ENCODE measurements at regions not wholly inside any gene's neighbourhood (a gene's known extent, or its start where the extent isn't known, plus 50 kb on each side); places are given as distances from the start of the nearest gene placed in this dataset.
"Not testable (repeated sequence)": the region's sequence is repeated elsewhere in the genome, so short reads cannot be mapped to it uniquely, and the experiment has no call there.

DNA sequence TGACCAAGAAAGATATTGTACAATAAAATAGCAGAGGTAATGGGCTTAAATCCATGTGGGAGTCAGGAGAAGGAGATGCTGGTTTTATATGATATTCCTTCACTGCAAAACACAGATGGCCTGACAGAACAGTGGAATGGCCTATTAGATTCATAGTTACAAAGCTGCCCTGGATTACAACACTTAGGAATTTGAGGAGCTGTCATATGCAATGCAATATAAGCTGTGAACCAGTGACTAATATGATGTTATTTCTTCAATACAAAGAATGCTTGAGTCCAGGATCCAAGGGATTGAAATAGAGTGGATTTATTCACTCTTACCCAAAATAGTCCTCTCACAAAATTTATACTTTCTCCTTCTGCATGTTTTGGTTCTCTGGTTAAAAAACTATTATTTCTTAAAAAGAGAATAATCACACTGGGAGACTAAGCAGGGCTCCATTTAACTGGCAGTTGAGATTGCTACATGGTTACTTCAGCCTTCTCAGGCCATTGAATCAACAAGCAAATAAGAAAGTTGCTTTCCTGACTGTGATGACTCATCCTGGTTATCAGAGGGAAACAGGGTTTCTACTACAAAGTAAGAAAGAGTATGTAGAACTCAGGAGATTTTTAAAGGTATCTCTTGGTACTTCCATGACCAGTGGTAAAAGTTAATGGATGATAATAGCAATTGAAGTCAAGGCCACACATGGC lies 79.8 kb upstream of the ZPLD1 start:
- Histone ChIP-seq H3K36me3 (ENCODE audit: control insufficient read depth, insufficient read depth, low read length, severe bottlenecking) (no peaks in the 10 kb centered on the region), H3K9ac (ENCODE audit: low read length) (no peak overlapping the region)
- DNase-seq (ENCODE audit: low read depth), result peak; percentile 62

DNA sequence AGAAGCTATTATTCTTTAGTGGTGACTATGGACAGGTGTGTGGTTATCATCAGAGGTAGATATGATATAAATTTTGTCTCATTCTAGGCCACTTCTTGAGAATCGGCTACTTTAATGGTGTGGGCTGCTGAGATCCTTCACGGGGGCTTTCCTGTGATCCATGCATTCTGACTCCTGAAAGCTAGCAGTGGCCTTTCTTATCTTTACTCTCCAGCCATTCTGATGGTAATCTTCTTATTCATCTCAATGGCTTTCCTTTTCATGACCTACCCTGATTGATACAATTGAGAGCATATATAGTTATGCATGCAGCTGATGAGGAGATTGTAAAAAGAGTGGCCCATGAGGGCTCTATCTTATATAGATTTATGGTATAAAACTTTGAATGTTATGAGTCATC lies 78.3 kb upstream of the ZPLD1 start:
- no peaks in the 10 kb centered on the region for H3K36me3 ChIP-seq (ENCODE audit: control insufficient read depth, insufficient read depth, low read length, severe bottlenecking)
- no peaks in the 10 kb centered on the region for H3K9me3 ChIP-seq (ENCODE audit: control insufficient read depth, low read length)
- DNase-seq (ENCODE audit: low read depth), result no peak
- H3K4me1 ChIP-seq (ENCODE audit: control insufficient read depth, insufficient read depth, low read length), result peaks cover 14% of the 10 kb centered on the region
- no peak overlapping the region for H3K9ac ChIP-seq (ENCODE audit: low read length)
- no peak overlapping the region for H3K4me3 ChIP-seq (ENCODE audit: low read length)
- no peaks in the 10 kb centered on the region for H3K27me3 ChIP-seq (replicated peaks; ENCODE audit: control insufficient read depth, insufficient read depth, low read length)

More for the DNA sequence above, 79.8 kb upstream of the ZPLD1 start:
- no peak overlapping the region for H3K4me3 ChIP-seq (ENCODE audit: low read length)
- no peaks in the 10 kb centered on the region for H3K9me3 ChIP-seq (ENCODE audit: control insufficient read depth, low read length)
- peaks cover 12% of the 10 kb centered on the region for H3K4me1 ChIP-seq (ENCODE audit: control insufficient read depth, insufficient read depth, low read length)
- H3K27me3 ChIP-seq (replicated peaks; ENCODE audit: control insufficient read depth, insufficient read depth, low read length), result no peaks in the 10 kb centered on the region

DNA sequence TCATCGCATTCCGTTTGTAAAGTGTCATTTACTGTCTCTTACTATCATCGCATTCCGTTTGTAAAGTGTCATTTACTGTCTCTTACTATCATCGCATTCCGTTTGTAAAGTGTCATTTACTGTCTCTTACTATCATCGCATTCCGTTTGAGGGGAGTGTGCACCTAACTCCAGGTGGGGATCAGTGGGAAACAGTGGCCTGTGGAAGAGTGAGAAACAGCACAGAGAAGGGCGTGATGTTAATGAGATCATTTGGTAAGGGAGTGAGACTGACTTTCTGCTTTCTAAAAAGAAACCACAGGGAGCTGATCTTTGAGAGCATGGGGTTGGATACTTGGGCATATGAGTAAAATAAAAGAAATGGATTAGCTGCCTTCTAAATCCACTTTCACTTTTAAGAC lies 77.5 kb upstream of the ZPLD1 start:
- not testable (repeated sequence) for H3K9me3 ChIP-seq (ENCODE audit: control insufficient read depth, low read length); H3K36me3 ChIP-seq (ENCODE audit: control insufficient read depth, insufficient read depth, low read length, severe bottlenecking); H3K4me3 ChIP-seq (ENCODE audit: low read length); H3K27me3 ChIP-seq (replicated peaks; ENCODE audit: control insufficient read depth, insufficient read depth, low read length); H3K9ac ChIP-seq (ENCODE audit: low read length); DNase-seq (ENCODE audit: low read depth)
- H3K4me1 ChIP-seq (ENCODE audit: control insufficient read depth, insufficient read depth, low read length), result peaks cover 17% of the 10 kb centered on the region

DNA sequence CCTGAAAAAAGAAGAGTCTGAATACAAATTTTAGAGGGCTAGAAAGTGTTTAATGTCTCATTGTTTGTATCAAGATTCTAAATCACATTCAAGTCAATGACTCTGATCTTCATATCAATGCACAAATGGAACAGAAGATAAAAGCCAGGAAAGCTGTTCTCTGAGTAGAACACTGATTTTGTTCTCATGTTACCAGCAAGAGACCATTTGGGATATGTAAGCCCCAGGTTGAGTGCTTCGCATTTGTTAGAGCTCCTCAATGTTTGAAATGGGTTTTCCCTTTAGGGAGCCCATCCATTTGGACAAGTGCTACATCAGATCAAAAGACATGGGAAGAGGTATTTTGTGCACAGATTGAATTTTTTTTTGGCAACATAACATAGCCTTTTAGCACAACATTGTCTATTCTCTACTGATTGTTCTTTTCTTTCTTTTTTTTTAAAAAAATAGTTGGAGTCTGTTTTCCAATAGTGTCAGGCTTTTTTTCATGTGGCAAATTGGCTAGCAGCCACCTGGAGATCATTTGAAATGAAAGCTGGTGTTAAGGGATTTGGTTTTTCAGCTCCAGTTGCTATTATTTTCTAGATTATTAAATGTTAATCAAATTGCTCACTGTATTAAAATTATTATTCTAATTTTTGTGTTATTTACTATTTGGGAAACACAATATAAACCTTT lies 74.5 kb upstream of the ZPLD1 start:
- Histone ChIP-seq H3K9me3 (ENCODE audit: control insufficient read depth, low read length) (peaks cover 9% of the 10 kb centered on the region), H3K4me1 (ENCODE audit: control insufficient read depth, insufficient read depth, low read length) (peaks cover 7% of the 10 kb centered on the region), H3K9ac (ENCODE audit: low read length) (no peak overlapping the region), H3K27me3 (replicated peaks; ENCODE audit: control insufficient read depth, insufficient read depth, low read length) (no peaks in the 10 kb centered on the region), H3K4me3 (ENCODE audit: low read length) (no peak overlapping the region), H3K36me3 (ENCODE audit: control insufficient read depth, insufficient read depth, low read length, severe bottlenecking) (no peaks in the 10 kb centered on the region)
- no peak for DNase-seq (ENCODE audit: low read depth)

DNA sequence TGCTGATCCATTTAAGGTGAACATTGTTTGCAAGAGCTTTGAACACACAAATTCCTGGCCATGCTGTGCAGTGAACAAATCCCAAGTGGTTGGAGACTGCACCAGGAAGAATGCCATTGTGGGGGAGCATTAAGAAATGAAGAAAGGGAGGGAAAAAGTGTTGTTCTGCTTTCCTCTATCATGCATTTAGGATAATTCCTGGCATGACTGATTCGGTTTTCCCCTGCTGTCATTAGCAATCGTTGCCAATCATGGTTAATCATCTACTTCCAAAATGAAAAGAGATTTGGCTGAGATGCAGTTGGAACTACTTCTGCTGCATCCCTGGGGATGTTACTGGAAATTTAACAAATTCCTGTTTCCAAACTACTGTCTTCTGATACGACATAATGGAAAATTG lies 73.7 kb upstream of the ZPLD1 start:
- H3K4me3 ChIP-seq (ENCODE audit: low read length), result no peak overlapping the region
- H3K9ac ChIP-seq (ENCODE audit: low read length), result no peak overlapping the region
- no peaks in the 10 kb centered on the region for H3K36me3 ChIP-seq (ENCODE audit: control insufficient read depth, insufficient read depth, low read length, severe bottlenecking)
- no peaks in the 10 kb centered on the region for H3K27me3 ChIP-seq (replicated peaks; ENCODE audit: control insufficient read depth, insufficient read depth, low read length)
- H3K4me1 ChIP-seq (ENCODE audit: control insufficient read depth, insufficient read depth, low read length), result peaks cover 5% of the 10 kb centered on the region
- peaks cover 9% of the 10 kb centered on the region for H3K9me3 ChIP-seq (ENCODE audit: control insufficient read depth, low read length)
- no peak for DNase-seq (ENCODE audit: low read depth)

DNA sequence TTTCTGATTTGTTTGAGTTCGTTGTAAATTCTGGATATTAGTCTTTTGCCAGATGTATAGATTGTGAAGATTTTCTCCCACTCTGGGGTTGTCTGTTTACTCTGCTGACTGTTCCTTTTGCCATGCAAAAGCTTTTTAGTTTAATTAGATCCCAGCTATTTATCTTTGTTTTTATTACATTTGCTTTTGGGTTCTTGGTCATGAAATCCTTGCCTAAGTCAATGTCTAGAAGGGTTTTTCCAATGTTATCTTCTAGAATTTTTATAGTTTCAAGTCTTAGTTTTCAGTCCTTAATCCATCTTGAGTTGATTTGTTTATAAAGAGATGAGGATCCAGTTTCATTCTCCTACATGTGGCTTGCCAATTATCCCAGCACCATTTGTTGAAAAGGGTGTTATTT lies 68.7 kb upstream of the ZPLD1 start:
- not testable (repeated sequence) for H3K36me3 ChIP-seq (ENCODE audit: control insufficient read depth, insufficient read depth, low read length, severe bottlenecking); H3K4me1 ChIP-seq (ENCODE audit: control insufficient read depth, insufficient read depth, low read length); DNase-seq (ENCODE audit: low read depth); H3K9ac ChIP-seq (ENCODE audit: low read length); H3K9me3 ChIP-seq (ENCODE audit: control insufficient read depth, low read length); H3K4me3 ChIP-seq (ENCODE audit: low read length); H3K27me3 ChIP-seq (replicated peaks; ENCODE audit: control insufficient read depth, insufficient read depth, low read length)

DNA sequence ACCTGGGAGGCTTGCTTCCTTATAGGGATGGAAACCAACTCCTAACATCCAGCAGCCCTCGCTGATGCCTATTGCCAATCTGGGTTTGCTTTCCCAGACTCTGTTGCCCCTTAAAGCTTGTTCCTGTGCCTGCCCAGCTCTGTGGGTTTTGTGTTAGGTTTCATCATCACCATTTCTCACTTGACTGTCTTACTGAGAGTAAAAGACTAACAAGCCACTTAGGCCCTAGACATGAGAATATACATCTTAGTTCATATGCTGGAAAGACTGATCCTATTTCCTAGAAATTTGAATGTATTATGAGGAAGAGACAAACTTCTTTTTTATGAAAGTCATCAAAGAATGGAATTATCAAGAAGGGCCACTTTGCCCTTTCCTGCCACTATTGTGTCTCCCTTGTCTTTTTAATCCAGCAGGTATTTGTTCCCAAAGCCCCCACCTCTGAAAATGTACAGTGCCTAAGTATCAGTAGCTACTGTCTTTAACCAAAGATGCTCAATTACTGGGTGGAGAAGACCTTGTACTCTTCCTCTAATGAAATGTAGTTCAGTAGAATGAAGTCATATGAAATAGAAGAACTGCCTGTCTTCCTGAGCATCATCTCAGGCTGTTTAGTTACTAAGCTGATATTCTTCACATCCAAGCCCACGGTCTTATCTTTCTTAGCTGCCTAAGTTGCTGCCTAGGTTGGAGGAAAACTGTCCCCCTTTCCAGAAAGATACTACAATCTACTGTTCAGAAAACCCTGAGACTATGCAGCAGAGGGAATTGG lies 59.8 kb upstream of the ZPLD1 start:
- DNase-seq (ENCODE audit: low read depth), result no peak
- H3K4me1 ChIP-seq (ENCODE audit: control insufficient read depth, insufficient read depth, low read length), result no peaks in the 10 kb centered on the region

DNA sequence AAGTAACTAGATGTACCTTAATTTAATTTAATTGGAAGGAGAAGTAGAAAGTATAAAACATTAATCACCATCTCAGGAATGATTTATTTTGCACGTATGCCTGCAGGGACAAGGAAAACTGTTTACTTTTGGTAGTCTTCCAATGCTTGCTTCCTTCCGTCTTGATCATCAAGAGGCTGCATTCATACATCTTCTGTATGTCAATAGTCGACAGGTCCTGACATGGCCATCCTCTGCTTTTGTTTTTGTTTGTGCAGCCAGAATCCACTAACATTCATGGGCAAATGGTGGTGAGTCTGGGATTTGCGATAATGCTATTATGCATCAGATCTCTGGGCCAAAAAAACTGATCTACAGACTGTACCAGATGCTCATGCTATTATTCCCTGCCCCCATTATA lies 56.6 kb upstream of the ZPLD1 start:
- no peak for DNase-seq (ENCODE audit: low read depth)
- Histone ChIP-seq H3K27me3 (replicated peaks; ENCODE audit: control insufficient read depth, insufficient read depth, low read length) (no peaks in the 10 kb centered on the region), H3K36me3 (ENCODE audit: control insufficient read depth, insufficient read depth, low read length, severe bottlenecking) (no peaks in the 10 kb centered on the region), H3K9me3 (ENCODE audit: control insufficient read depth, low read length) (no peaks in the 10 kb centered on the region), H3K4me3 (ENCODE audit: low read length) (no peak overlapping the region), H3K9ac (ENCODE audit: low read length) (no peak overlapping the region), H3K4me1 (ENCODE audit: control insufficient read depth, insufficient read depth, low read length) (no peaks in the 10 kb centered on the region)

More for the DNA sequence above, 59.8 kb upstream of the ZPLD1 start:
- H3K9ac ChIP-seq (ENCODE audit: low read length), result no peak overlapping the region
- H3K27me3 ChIP-seq (replicated peaks; ENCODE audit: control insufficient read depth, insufficient read depth, low read length), result no peaks in the 10 kb centered on the region
- no peaks in the 10 kb centered on the region for H3K9me3 ChIP-seq (ENCODE audit: control insufficient read depth, low read length)
- no peaks in the 10 kb centered on the region for H3K36me3 ChIP-seq (ENCODE audit: control insufficient read depth, insufficient read depth, low read length, severe bottlenecking)
- H3K4me3 ChIP-seq (ENCODE audit: low read length), result no peak overlapping the region

DNA sequence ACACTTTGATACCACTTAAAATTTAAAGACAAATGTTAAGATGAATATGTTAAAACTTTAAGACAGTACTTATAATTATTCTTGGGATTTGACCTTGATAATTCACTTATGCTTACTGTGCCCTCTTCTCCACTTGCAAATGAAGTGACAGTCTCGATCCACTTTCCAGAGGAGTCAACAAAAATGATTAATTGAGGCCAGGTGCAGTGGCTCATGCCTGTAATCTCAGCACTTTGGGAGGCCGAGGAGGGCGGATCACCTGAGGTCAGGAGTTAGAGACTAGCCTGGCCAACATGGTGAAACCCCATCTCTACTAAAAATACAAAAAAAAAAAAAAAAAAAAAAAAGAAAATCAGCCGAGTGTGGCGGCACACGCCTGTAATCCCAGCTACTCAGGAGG lies 52.6 kb upstream of the ZPLD1 start:
- not testable (repeated sequence) for H3K4me1 ChIP-seq (ENCODE audit: control insufficient read depth, insufficient read depth, low read length); H3K9ac ChIP-seq (ENCODE audit: low read length); H3K36me3 ChIP-seq (ENCODE audit: control insufficient read depth, insufficient read depth, low read length, severe bottlenecking); H3K4me3 ChIP-seq (ENCODE audit: low read length); H3K27me3 ChIP-seq (replicated peaks; ENCODE audit: control insufficient read depth, insufficient read depth, low read length); DNase-seq (ENCODE audit: low read depth); H3K9me3 ChIP-seq (ENCODE audit: control insufficient read depth, low read length)

Data from adipocyte (in vitro differentiated cells).